Neural cell (in vitro differentiated cells): ENCODE measurements at regions not wholly inside any gene's neighbourhood (a gene's known extent, or its start where the extent isn't known, plus 50 kb on each side); places are given as distances from the start of the nearest gene placed in this dataset.

Experiments used
- H2AFZ ChIP-seq: fragments of 200-600, 300-800 bp; sonication (generic), shearing (Covaris generic); 2 replicates; pipeline ENCODE4 v1.6.0; 2014; ENCODE audit warnings: low read depth, mild to moderate bottlenecking, antibody characterized with exemption, low read length, moderate library complexity
- H3F3A ChIP-seq: fragments of 200-600 bp; shearing (Covaris generic); 2 replicates; pipeline ENCODE4 v1.6.1; 2016; ENCODE audit warnings: mild to moderate bottlenecking, moderate library complexity, mixed read lengths, antibody characterized with exemption, low read length; ENCODE audit not compliant: insufficient read depth, poor library complexity, severe bottlenecking
- H3K27ac ChIP-seq: fragments of 200-600, 300-800 bp; sonication (generic), shearing (Covaris generic); 2 replicates; pipeline ENCODE4 v1.5.1; 2014; ENCODE audit warnings: mild to moderate bottlenecking, low read length, moderate library complexity
- H3K27me3 ChIP-seq: fragments of 300-800, 200-600 bp; sonication (generic), shearing (Covaris generic); 2 replicates; pipeline ENCODE4 v1.6.0; 2014; ENCODE audit warnings: mild to moderate bottlenecking, low read depth, low read length, moderate library complexity; ENCODE audit not compliant: insufficient read depth
- H3K36me3 ChIP-seq: fragments of 300-800, 200-600 bp; sonication (generic), shearing (Covaris generic); 2 replicates; pipeline ENCODE4 v1.5.1; 2014; ENCODE audit warnings: mild to moderate bottlenecking, antibody characterized with exemption, low read length, moderate library complexity; ENCODE audit not compliant: insufficient read depth
- H3K4me2 ChIP-seq: fragments of 300-800, 200-600 bp; sonication (generic), shearing (Covaris generic); 2 replicates; pipeline ENCODE4 v1.6.0; 2014; ENCODE audit warnings: mild to moderate bottlenecking, low read length
- H3K4me3 ChIP-seq: fragments of 300-800, 200-600 bp; sonication (generic), shearing (Covaris generic); 2 replicates; pipeline ENCODE4 v1.5.1; 2014; ENCODE audit warnings: mild to moderate bottlenecking, low read length, moderate library complexity
- H3K79me2 ChIP-seq: fragments of 200-600 bp; shearing (Covaris generic); replicated peaks from 2 replicates; pipeline ENCODE4 v1.6.0; 2014; ENCODE audit warnings: mild to moderate bottlenecking, low read length, moderate library complexity; ENCODE audit not compliant: insufficient read depth
- H3K9ac ChIP-seq: fragments of 300-800, 200-600 bp; sonication (generic), shearing (Covaris generic); 2 replicates; pipeline ENCODE4 v1.6.1; 2016; ENCODE audit warnings: mild to moderate bottlenecking, low read length, mixed read lengths
- H3K9me2 ChIP-seq: fragments of 200-600 bp; shearing (Covaris generic); 2 replicates; pipeline ENCODE4 v1.6.1; 2016; ENCODE audit warnings: mild to moderate bottlenecking, low read length, mixed read lengths; ENCODE audit not compliant: insufficient read depth
- H3K9me3 ChIP-seq: fragments of 200-600, 300-800 bp; sonication (generic), shearing (Covaris generic); 2 replicates; pipeline ENCODE4 v1.6.1; 2016; ENCODE audit warnings: mild to moderate bottlenecking, mixed run types, low read length, moderate library complexity, mixed read lengths
- H4K20me1 ChIP-seq: fragments of 200-600 bp; shearing (Covaris generic); 2 replicates; pipeline ENCODE4 v1.6.1; 2016; ENCODE audit warnings: mild to moderate bottlenecking, mixed run types; ENCODE audit not compliant: insufficient read depth
- CTCF ChIP-seq: fragments of 450-650 bp; IDR thresholded peaks from 2 replicates; pipeline ENCODE4 v1.5.1; 2014; ENCODE audit warnings: antibody characterized with exemption, mild to moderate bottlenecking, moderate library complexity; ENCODE audit not compliant: poor library complexity, severe bottlenecking
- EP300 ChIP-seq: fragments of 450-650 bp; conservative IDR thresholded peaks from 2 replicates; pipeline ENCODE4 v1.6.1; 2014; ENCODE audit warnings: antibody characterized with exemption, mild to moderate bottlenecking, moderate library complexity; ENCODE audit not compliant: poor library complexity, severe bottlenecking
- EZH2 ChIP-seq: fragments of 200-600, 300-800 bp; shearing (Covaris generic), sonication (generic); IDR thresholded peaks from 2 replicates; pipeline ENCODE4 v1.6.1; 2014; ENCODE audit warnings: antibody characterized with exemption, low read length, borderline replicate concordance, mild to moderate bottlenecking; ENCODE audit not compliant: insufficient read depth, poor library complexity, severe bottlenecking
- MXI1 ChIP-seq: fragments of 450-650 bp; conservative IDR thresholded peaks from 2 replicates; pipeline ENCODE4 v1.6.1; 2014; ENCODE audit warnings: antibody characterized with exemption, mild to moderate bottlenecking; ENCODE audit not compliant: poor library complexity, severe bottlenecking
- POLR2AphosphoS5 ChIP-seq: IDR thresholded peaks from 2 replicates; pipeline ENCODE4 v1.6.1; 2012
- RAD21 ChIP-seq: fragments of 450-650 bp; conservative IDR thresholded peaks from 2 replicates; pipeline ENCODE4 v1.6.1; 2014; ENCODE audit warnings: antibody characterized with exemption, mild to moderate bottlenecking, moderate library complexity
- REST ChIP-seq: IDR thresholded peaks from 2 replicates; pipeline ENCODE4 v1.6.1; 2012; ENCODE audit warnings: borderline replicate concordance
- SMC3 ChIP-seq: fragments of 450-650 bp; conservative IDR thresholded peaks from 2 replicates; pipeline ENCODE4 v1.6.1; 2014; ENCODE audit warnings: antibody characterized with exemption, mild to moderate bottlenecking, moderate library complexity; ENCODE audit not compliant: poor library complexity
- TAF1 ChIP-seq: IDR thresholded peaks from 2 replicates; pipeline ENCODE4 v1.6.1; 2012; ENCODE audit warnings: low read depth

GRCh38 chr4:145277011-145277410 is 96.6 kb upstream of the OTUD4 start:
- no peak overlapping the region for H3K27ac ChIP-seq
- H3K79me2 ChIP-seq = no peaks in the 10 kb centered on the region
- H3K9me2 ChIP-seq = no peaks in the 10 kb centered on the region
- H2AFZ ChIP-seq = no peak overlapping the region
- H3F3A ChIP-seq = no peaks in the 10 kb centered on the region
- TF ChIP-seq REST (no peak), EZH2 (no peak), MXI1 (no peak), TAF1 (no peak), RAD21 (no peak), EP300 (no peak), SMC3 (no peak), POLR2AphosphoS5 (no peak), CTCF (no peak)
- no peaks in the 10 kb centered on the region for H3K36me3 ChIP-seq
- no peaks in the 10 kb centered on the region for H3K27me3 ChIP-seq
- H3K4me2 ChIP-seq = no peak overlapping the region
- H4K20me1 ChIP-seq = no peaks in the 10 kb centered on the region
- no peak overlapping the region for H3K4me3 ChIP-seq
- no peaks in the 10 kb centered on the region for H3K9me3 ChIP-seq
- H3K9ac ChIP-seq = no peak overlapping the region

- Histone ChIP-seq H3K4me2 (no peak overlapping the region), H3K4me3 (no peak overlapping the region), H2AFZ (no peak overlapping the region), H3K9ac (no peak overlapping the region), H3K36me3 (no peaks in the 10 kb centered on the region), H4K20me1 (no peaks in the 10 kb centered on the region), H3K27ac (no peak overlapping the region), H3K79me2 (no peaks in the 10 kb centered on the region), H3F3A (no peaks in the 10 kb centered on the region), H3K9me2 (no peaks in the 10 kb centered on the region), H3K9me3 (no peaks in the 10 kb centered on the region), H3K27me3 (no peaks in the 10 kb centered on the region)
- TF ChIP-seq MXI1 (no peak), SMC3 (no peak), CTCF (no peak), RAD21 (no peak), EP300 (no peak), POLR2AphosphoS5 (no peak), TAF1 (no peak), REST (no peak), EZH2 (no peak)
These were observed 95.7 kb upstream of the OTUD4 start for GRCh38 chr4:145276050-145276449.
